Body of pancreas (tissue), 4 donors: ENCODE measurements at regions not wholly inside any gene's neighbourhood (a gene's known extent, or its start where the extent isn't known, plus 50 kb on each side); places are given as distances from the start of the nearest gene placed in this dataset.

Experiments
- CTCF ChIP-seq, 7 experiments: fragments of 450-650 bp in 4 of 7; fragments of 200-600 bp in 3 of 7; sonication (generic) in 3 of 7; IDR thresholded peaks; one replicate each; pipeline ENCODE4 v1.5.1; 2016 to 2019; ENCODE audit warnings: antibody characterized with exemption in 7 of 7
- POLR2A ChIP-seq, 3 donors: fragments of 450-650 bp; IDR thresholded peaks; one replicate each; pipeline ENCODE4 v1.6.1; 2016; ENCODE audit warnings: antibody characterized with exemption in 3 of 3, mild to moderate bottlenecking in 2 of 3

DNA sequence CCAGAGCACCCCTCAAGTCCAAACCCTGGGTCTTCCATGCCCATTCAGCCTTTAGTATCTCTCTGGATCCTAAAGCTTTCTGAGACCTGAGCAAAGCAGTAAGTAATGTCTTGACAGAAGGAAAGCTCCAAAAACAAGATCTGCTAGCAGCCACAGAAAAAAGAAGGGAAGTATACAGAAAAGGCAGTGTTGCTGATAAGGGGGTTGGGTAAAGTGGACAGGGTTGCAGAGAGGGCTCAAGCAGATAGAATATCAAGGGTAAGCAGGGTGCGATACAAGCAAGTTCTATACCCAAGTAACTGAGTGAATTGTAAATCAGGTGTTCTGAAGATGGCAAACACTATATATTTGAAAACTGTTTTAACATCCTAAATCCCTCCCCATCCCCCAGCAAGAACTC lies 113.4 kb upstream of the CARMIL1 start:
- TF ChIP-seq CTCF (IDR thresholded peaks at IDR 0.05) (no peak), POLR2A (IDR thresholded peaks at IDR 0.05) (no peak)
